Neural progenitor cell (in vitro differentiated cells): ENCODE measurements at regions not wholly inside any gene's neighbourhood (a gene's known extent, or its start where the extent isn't known, plus 50 kb on each side); places are given as distances from the start of the nearest gene placed in this dataset.

Experiments
- DNase-seq: peaks from one replicate; pipeline ENCODE4 v3.0.0-alpha.2; 2016; ENCODE audit warnings: low spot score
- H2AFZ ChIP-seq: fragments of 200-600 bp; sonication (generic); replicated peaks from 2 replicates; pipeline ENCODE4 v1.6.1; 2016; ENCODE audit warnings: antibody characterized with exemption
- H3F3A ChIP-seq: fragments of 200-600 bp; sonication (generic); 2 replicates; pipeline ENCODE4 v1.6.1; 2016; ENCODE audit warnings: antibody characterized with exemption, low read depth
- H3K27ac ChIP-seq: fragments of 200-600 bp; sonication (generic); 2 replicates; pipeline ENCODE4 v1.5.1; 2016; ENCODE audit warnings: mild to moderate bottlenecking
- H3K27me3 ChIP-seq: fragments of 200-600 bp; sonication (generic); 2 replicates; pipeline ENCODE4 v1.6.1; 2016; ENCODE audit warnings: mild to moderate bottlenecking, moderate library complexity
- H3K36me3 ChIP-seq: fragments of 200-600 bp; sonication (generic); 2 replicates; pipeline ENCODE4 v1.5.1; 2016
- H3K4me1 ChIP-seq: fragments of 200-600 bp; sonication (generic); 2 replicates; pipeline ENCODE4 v1.6.1; 2016; ENCODE audit warnings: mixed run types
- H3K4me2 ChIP-seq: fragments of 200-600 bp; sonication (generic); 2 replicates; pipeline ENCODE4 v1.6.1; 2016
- H3K4me3 ChIP-seq: fragments of 200-600 bp; sonication (generic); 2 replicates; pipeline ENCODE4 v1.5.1; 2016
- H3K79me2 ChIP-seq: fragments of 200-600 bp; sonication (generic); 2 replicates; pipeline ENCODE4 v1.6.1; 2016; ENCODE audit warnings: low read depth
- H3K9ac ChIP-seq: fragments of 200-600 bp; sonication (generic); 2 replicates; pipeline ENCODE4 v1.6.1; 2016
- H3K9me3 ChIP-seq: fragments of 200-600 bp; sonication (generic); 2 replicates; pipeline ENCODE4 v1.5.1; 2016; ENCODE audit warnings: low read depth
- H4K20me1 ChIP-seq: fragments of 200-600 bp; sonication (generic); 2 replicates; pipeline ENCODE4 v1.6.1; 2016; ENCODE audit warnings: low read depth
- H3K27ac Mint-ChIP-seq: 3 replicates; pipeline ENCODE4 v1.8.0; 2021; ENCODE audit warnings: mixed read lengths
- H3K27me3 Mint-ChIP-seq: 2 replicates; pipeline ENCODE4 v1.8.0; 2022; ENCODE audit warnings: low read depth, mild to moderate bottlenecking, inconsistent platforms, moderate library complexity, mixed read lengths; ENCODE audit not compliant: insufficient read depth
- H3K36me3 Mint-ChIP-seq: 3 replicates; pipeline ENCODE4 v1.8.0; 2021; ENCODE audit warnings: mixed read lengths
- H3K4me1 Mint-ChIP-seq: 3 replicates; pipeline ENCODE4 v1.8.0; 2021; ENCODE audit warnings: mixed read lengths
- H3K4me3 Mint-ChIP-seq: 3 replicates; pipeline ENCODE4 v1.8.0; 2021; ENCODE audit warnings: mild to moderate bottlenecking, moderate library complexity, mixed read lengths
- H3K9me3 Mint-ChIP-seq: 3 replicates; pipeline ENCODE4 v1.8.0; 2020; ENCODE audit warnings: mixed read lengths
- EZH2 ChIP-seq: fragments of 200-600 bp; sonication (generic); IDR thresholded peaks from 2 replicates; pipeline ENCODE4 v1.6.1; 2017; ENCODE audit warnings: antibody characterized with exemption, mild to moderate bottlenecking, moderate library complexity
- EZH2phosphoT487 ChIP-seq: fragments of 200-600 bp; sonication (generic); IDR thresholded peaks from 2 replicates; pipeline ENCODE4 v1.6.1; 2017; ENCODE audit warnings: antibody characterized with exemption
- TF ChIP-seq, protein P1 (sequence below): fragments of 200-600 bp; sonication (generic); IDR thresholded peaks from 2 replicates; pipeline ENCODE4 v1.5.1; 2017; ENCODE audit warnings: antibody characterized with exemption, mild to moderate bottlenecking

GRCh38 chr4:44869222-44869882 lies 143.0 kb upstream of the GNPDA2 start:
- no peak overlapping the region for H3K27ac Mint-ChIP-seq
- DNase-seq = peak; percentile 12
- H3K36me3 ChIP-seq = no peaks in the 10 kb centered on the region

DNA sequence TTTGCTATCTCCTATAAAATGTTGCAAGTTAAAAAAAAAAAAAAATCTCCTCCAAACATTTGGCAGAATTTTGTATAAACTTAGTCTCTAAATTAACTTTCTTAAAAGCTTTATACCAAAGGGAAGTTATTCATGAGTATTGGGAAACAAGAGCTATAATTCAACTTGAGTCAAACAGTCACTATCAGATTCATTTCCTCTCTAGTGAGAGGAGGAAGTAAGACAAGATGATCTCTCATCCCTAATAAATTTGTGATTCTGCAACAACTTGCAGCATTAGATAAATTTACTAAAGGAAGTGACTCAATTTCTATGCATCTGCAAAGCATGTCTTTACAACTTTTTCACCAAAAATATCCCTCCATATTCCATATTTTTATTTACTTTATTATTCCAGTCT lies 135.4 kb upstream of the GNPDA2 start:
- Histone ChIP-seq H3K4me3 (no peak overlapping the region), H2AFZ (no peak overlapping the region), H3K9me3 (no peaks in the 10 kb centered on the region), H3F3A (peaks cover 14% of the 10 kb centered on the region), H3K4me1 (peaks cover 23% of the 10 kb centered on the region), H3K4me2 (no peak overlapping the region), H3K79me2 (no peaks in the 10 kb centered on the region), H3K9ac (no peak overlapping the region), H3K27me3 (no peaks in the 10 kb centered on the region), H3K36me3 (no peaks in the 10 kb centered on the region), H3K27ac (no peak overlapping the region), H4K20me1 (no peaks in the 10 kb centered on the region)
- Mint-ChIP-seq H3K36me3 (no peaks in the 10 kb centered on the region), H3K4me3 (no peak overlapping the region), H3K4me1 (peaks cover 23% of the 10 kb centered on the region), H3K27ac (no peak overlapping the region), H3K9me3 (no peaks in the 10 kb centered on the region), H3K27me3 (no peaks in the 10 kb centered on the region)
- TF ChIP-seq, protein P1, sequence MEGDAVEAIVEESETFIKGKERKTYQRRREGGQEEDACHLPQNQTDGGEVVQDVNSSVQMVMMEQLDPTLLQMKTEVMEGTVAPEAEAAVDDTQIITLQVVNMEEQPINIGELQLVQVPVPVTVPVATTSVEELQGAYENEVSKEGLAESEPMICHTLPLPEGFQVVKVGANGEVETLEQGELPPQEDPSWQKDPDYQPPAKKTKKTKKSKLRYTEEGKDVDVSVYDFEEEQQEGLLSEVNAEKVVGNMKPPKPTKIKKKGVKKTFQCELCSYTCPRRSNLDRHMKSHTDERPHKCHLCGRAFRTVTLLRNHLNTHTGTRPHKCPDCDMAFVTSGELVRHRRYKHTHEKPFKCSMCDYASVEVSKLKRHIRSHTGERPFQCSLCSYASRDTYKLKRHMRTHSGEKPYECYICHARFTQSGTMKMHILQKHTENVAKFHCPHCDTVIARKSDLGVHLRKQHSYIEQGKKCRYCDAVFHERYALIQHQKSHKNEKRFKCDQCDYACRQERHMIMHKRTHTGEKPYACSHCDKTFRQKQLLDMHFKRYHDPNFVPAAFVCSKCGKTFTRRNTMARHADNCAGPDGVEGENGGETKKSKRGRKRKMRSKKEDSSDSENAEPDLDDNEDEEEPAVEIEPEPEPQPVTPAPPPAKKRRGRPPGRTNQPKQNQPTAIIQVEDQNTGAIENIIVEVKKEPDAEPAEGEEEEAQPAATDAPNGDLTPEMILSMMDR = no peak
- no peak for TF ChIP-seq EZH2phosphoT487
- TF ChIP-seq EZH2 = no peak
- DNase-seq = no peak

More at GRCh38 chr4:44869222-44869882, 143.0 kb upstream of the GNPDA2 start:
- H3K4me1 Mint-ChIP-seq = peaks cover 4% of the 10 kb centered on the region
- Histone ChIP-seq H3K79me2 (no peaks in the 10 kb centered on the region), H3K9ac (no peak overlapping the region), H3K27me3 (no peaks in the 10 kb centered on the region), H3F3A (peaks cover 2% of the 10 kb centered on the region), H3K4me3 (no peak overlapping the region), H3K4me2 (no peak overlapping the region), H3K9me3 (no peaks in the 10 kb centered on the region), H4K20me1 (no peaks in the 10 kb centered on the region), H3K27ac (no peak overlapping the region), H3K4me1 (no peaks in the 10 kb centered on the region), H2AFZ (no peak overlapping the region)
- H3K4me3 Mint-ChIP-seq = no peak overlapping the region
- no peaks in the 10 kb centered on the region for H3K9me3 Mint-ChIP-seq
- TF ChIP-seq, protein P1 = peak; percentile 37
- TF ChIP-seq EZH2phosphoT487 = no peak
- TF ChIP-seq EZH2 = no peak
- peaks cover 2% of the 10 kb centered on the region for H3K27me3 Mint-ChIP-seq
- H3K36me3 Mint-ChIP-seq = no peaks in the 10 kb centered on the region

DNA sequence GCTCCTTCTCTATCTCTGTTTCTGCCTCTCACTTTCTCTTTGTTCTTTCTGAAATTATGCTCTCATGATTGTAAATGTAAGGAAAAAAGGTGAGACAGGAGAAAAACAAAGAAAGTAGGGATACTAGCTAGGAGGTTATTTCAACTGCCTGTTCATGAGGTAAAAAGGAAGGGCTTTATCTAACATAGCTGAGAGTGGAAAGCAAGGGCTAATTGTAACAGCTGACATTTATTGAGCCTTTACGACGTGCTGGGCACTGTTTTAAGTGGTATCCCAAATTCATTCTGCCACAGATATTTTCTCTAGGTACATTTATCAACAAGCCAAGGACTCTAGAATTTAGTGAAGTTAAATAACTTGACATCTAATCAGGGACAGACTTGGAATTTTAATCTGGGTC lies 133.1 kb upstream of the GNPDA2 start:
- H3K27me3 Mint-ChIP-seq = no peaks in the 10 kb centered on the region
- Histone ChIP-seq H3K4me2 (peak overlapping the region; percentile 27), H3K79me2 (no peaks in the 10 kb centered on the region), H3K27ac (no peak overlapping the region), H3K9me3 (no peaks in the 10 kb centered on the region), H3K36me3 (no peaks in the 10 kb centered on the region), H4K20me1 (no peaks in the 10 kb centered on the region), H3F3A (peaks cover 13% of the 10 kb centered on the region), H3K4me1 (peaks cover 23% of the 10 kb centered on the region), H3K4me3 (no peak overlapping the region), H3K9ac (no peak overlapping the region), H2AFZ (peak overlapping the region; percentile 68), H3K27me3 (no peaks in the 10 kb centered on the region)
- H3K27ac Mint-ChIP-seq = no peak overlapping the region
- H3K4me1 Mint-ChIP-seq = peaks cover 19% of the 10 kb centered on the region
- H3K4me3 Mint-ChIP-seq = no peak overlapping the region
- H3K36me3 Mint-ChIP-seq = no peaks in the 10 kb centered on the region
- TF ChIP-seq, protein P1 = no peak
- TF ChIP-seq EZH2phosphoT487 (no peak), EZH2 (no peak)
- H3K9me3 Mint-ChIP-seq = no peaks in the 10 kb centered on the region
- no peak for DNase-seq
